Astrocyte (in vitro differentiated cells and primary cell): ENCODE measurements at regions not wholly inside any gene's neighbourhood (a gene's known extent, or its start where the extent isn't known, plus 50 kb on each side); places are given as distances from the start of the nearest gene placed in this dataset.

Experiments used
- DNase-seq: peaks from one replicate; pipeline ENCODE4 v3.0.0-alpha.2; 2010; ENCODE audit warnings: low read depth
- FAIRE-seq: peaks from 2 replicates; lab custom pipeline; 2011; peaks lifted over from hg19 to GRCh38; lab: Jason Lieb, UNC
- H2AFZ ChIP-seq: 2 replicates; pipeline ENCODE4 v1.6.0; 2012; ENCODE audit warnings: low read depth, low read length, inconsistent platforms
- H3K27ac ChIP-seq: 2 replicates; pipeline ENCODE4 v1.5.1; 2011; ENCODE audit warnings: low read depth, low read length, inconsistent platforms
- H3K27me3 ChIP-seq: 2 replicates; pipeline ENCODE4 v1.6.0; 2011; ENCODE audit warnings: low read length, inconsistent platforms; ENCODE audit not compliant: insufficient read depth
- H3K36me3 ChIP-seq: 2 replicates; pipeline ENCODE4 v1.5.1; 2011; ENCODE audit warnings: low read length, inconsistent platforms; ENCODE audit not compliant: insufficient read depth
- H3K4me1 ChIP-seq: 2 replicates; pipeline ENCODE4 v1.5.1; 2011; ENCODE audit warnings: low read length, inconsistent platforms; ENCODE audit not compliant: insufficient read depth
- H3K4me2 ChIP-seq: 2 replicates; pipeline ENCODE4 v1.6.0; 2012; ENCODE audit warnings: low read length, inconsistent platforms
- H3K4me3 ChIP-seq: 2 replicates; pipeline ENCODE4 v1.5.1; 2011; ENCODE audit warnings: low read depth, mild to moderate bottlenecking, low read length, inconsistent platforms; ENCODE audit not compliant: insufficient read depth
- H3K79me2 ChIP-seq: 2 replicates; pipeline ENCODE4 v1.6.0; 2012; ENCODE audit warnings: mild to moderate bottlenecking, low read length, inconsistent platforms; ENCODE audit not compliant: insufficient read depth
- H3K9ac ChIP-seq: 2 replicates; pipeline ENCODE4 v1.6.0; 2012; ENCODE audit warnings: mild to moderate bottlenecking, low read length, inconsistent platforms
- H3K9me3 ChIP-seq: 2 replicates; pipeline ENCODE4 v1.5.1; 2012; ENCODE audit warnings: low read depth, mild to moderate bottlenecking, low read length, inconsistent platforms; ENCODE audit not compliant: insufficient read depth
- H4K20me1 ChIP-seq: 2 replicates; pipeline ENCODE4 v1.6.0; 2012; ENCODE audit warnings: low read length, inconsistent platforms; ENCODE audit not compliant: insufficient read depth
- H3K27ac Mint-ChIP-seq: one replicate; pipeline ENCODE4 v1.8.0; 2021; ENCODE audit warnings: mild to moderate bottlenecking, mixed read lengths; ENCODE audit not compliant: unreplicated experiment
- H3K27me3 Mint-ChIP-seq: one replicate; pipeline ENCODE4 v1.8.0; 2021; ENCODE audit warnings: low read depth, mixed read lengths; ENCODE audit not compliant: unreplicated experiment
- H3K36me3 Mint-ChIP-seq: one replicate; pipeline ENCODE4 v1.8.0; 2021; ENCODE audit warnings: low read depth, mixed read lengths; ENCODE audit not compliant: unreplicated experiment
- H3K4me1 Mint-ChIP-seq: one replicate; pipeline ENCODE4 v1.8.0; 2021; ENCODE audit warnings: low read depth, mixed read lengths; ENCODE audit not compliant: unreplicated experiment
- H3K4me3 Mint-ChIP-seq: one replicate; pipeline ENCODE4 v1.8.0; 2021; ENCODE audit warnings: mild to moderate bottlenecking, moderate library complexity, mixed read lengths; ENCODE audit not compliant: unreplicated experiment
- H3K9me3 Mint-ChIP-seq: one replicate; pipeline ENCODE4 v1.8.0; 2021; ENCODE audit warnings: mild to moderate bottlenecking, mixed read lengths; ENCODE audit not compliant: unreplicated experiment
- EZH2 ChIP-seq: IDR thresholded peaks from 2 replicates; pipeline ENCODE4 v1.6.1; 2012; ENCODE audit warnings: mild to moderate bottlenecking, low read length, inconsistent platforms; ENCODE audit not compliant: insufficient read depth
- TF ChIP-seq, protein P1 (sequence below): IDR thresholded peaks from 2 replicates; pipeline ENCODE4 v1.5.1; 2011; ENCODE audit warnings: low read depth, mild to moderate bottlenecking, inconsistent platforms, low read length, moderate library complexity; ENCODE audit not compliant: insufficient read depth

DNA sequence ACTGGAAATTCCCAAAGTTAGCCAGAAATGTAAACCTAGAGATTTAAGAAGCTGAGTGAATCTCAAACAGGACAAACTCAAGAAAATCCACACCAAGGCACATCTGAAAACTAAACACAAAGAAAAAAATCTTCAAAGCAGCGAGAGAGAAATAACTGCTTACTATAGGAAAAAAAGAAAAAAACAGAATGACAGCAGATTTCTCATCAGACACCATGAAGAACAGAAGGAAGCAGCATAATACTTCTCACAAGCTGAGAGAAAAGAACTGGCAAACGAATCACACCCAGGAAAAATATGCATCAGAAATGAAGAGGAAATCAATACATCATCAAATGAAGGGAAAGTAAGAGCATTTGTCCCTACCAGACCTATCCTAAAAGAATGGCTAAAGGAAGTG, 236.3 kb upstream of the ADAMTS3 start:
- Histone ChIP-seq H3K4me1 (no peaks in the 10 kb centered on the region), H3K4me2 (no peak overlapping the region), H3K36me3 (no peaks in the 10 kb centered on the region), H3K27ac (no peak overlapping the region), H3K4me3 (no peak overlapping the region), H3K9me3 (no peaks in the 10 kb centered on the region), H2AFZ (no peak overlapping the region), H4K20me1 (no peaks in the 10 kb centered on the region), H3K79me2 (no peaks in the 10 kb centered on the region), H3K27me3 (no peaks in the 10 kb centered on the region), H3K9ac (no peak overlapping the region)
- FAIRE-seq (no peak), DNase-seq (no peak)
- Mint-ChIP-seq H3K27ac (no peak overlapping the region), H3K36me3 (no peaks in the 10 kb centered on the region), H3K4me1 (no peaks in the 10 kb centered on the region), H3K4me3 (no peak overlapping the region), H3K27me3 (no peaks in the 10 kb centered on the region), H3K9me3 (no peaks in the 10 kb centered on the region)
- TF ChIP-seq, protein P1, sequence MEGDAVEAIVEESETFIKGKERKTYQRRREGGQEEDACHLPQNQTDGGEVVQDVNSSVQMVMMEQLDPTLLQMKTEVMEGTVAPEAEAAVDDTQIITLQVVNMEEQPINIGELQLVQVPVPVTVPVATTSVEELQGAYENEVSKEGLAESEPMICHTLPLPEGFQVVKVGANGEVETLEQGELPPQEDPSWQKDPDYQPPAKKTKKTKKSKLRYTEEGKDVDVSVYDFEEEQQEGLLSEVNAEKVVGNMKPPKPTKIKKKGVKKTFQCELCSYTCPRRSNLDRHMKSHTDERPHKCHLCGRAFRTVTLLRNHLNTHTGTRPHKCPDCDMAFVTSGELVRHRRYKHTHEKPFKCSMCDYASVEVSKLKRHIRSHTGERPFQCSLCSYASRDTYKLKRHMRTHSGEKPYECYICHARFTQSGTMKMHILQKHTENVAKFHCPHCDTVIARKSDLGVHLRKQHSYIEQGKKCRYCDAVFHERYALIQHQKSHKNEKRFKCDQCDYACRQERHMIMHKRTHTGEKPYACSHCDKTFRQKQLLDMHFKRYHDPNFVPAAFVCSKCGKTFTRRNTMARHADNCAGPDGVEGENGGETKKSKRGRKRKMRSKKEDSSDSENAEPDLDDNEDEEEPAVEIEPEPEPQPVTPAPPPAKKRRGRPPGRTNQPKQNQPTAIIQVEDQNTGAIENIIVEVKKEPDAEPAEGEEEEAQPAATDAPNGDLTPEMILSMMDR, result no peak
- TF ChIP-seq EZH2, result no peak

DNA sequence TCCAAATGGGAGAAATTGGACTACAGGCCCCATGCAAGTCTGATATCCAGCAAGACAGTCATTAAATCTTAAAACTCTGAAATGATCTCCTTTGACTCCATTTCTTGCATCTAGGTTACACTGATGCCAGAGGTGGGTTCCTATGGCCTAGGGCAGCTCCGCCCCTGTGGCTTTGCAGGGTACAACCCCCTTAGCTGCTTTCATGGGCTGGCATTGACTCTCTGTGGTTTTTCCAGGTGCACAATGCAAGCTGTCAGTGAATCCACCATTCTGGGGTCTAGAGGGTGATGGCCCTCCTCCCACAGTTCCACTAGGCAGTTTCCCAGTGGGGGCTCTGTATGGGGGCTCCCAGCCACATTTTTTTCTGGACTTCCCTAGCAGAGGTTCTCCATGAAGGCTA, 228.5 kb upstream of the ADAMTS3 start:
- TF ChIP-seq, protein P1, result no peak
- no peak for TF ChIP-seq EZH2
- H3K4me1 ChIP-seq, result no peaks in the 10 kb centered on the region
- no peak overlapping the region for H3K27ac ChIP-seq
- no peaks in the 10 kb centered on the region for H3K36me3 Mint-ChIP-seq
- no peak for FAIRE-seq
- no peaks in the 10 kb centered on the region for H3K79me2 ChIP-seq
- H3K9me3 Mint-ChIP-seq, result peaks cover 1% of the 10 kb centered on the region
- no peak overlapping the region for H3K4me3 Mint-ChIP-seq
- no peaks in the 10 kb centered on the region for H3K4me1 Mint-ChIP-seq
- H3K9me3 ChIP-seq, result peaks cover 3% of the 10 kb centered on the region
- no peak overlapping the region for H2AFZ ChIP-seq
- DNase-seq, result no peak
- H3K27me3 Mint-ChIP-seq, result no peaks in the 10 kb centered on the region
- H3K27ac Mint-ChIP-seq, result no peak overlapping the region
- no peak overlapping the region for H3K4me3 ChIP-seq
- H3K27me3 ChIP-seq, result no peaks in the 10 kb centered on the region
- H3K4me2 ChIP-seq, result no peak overlapping the region
- no peaks in the 10 kb centered on the region for H3K36me3 ChIP-seq
- H3K9ac ChIP-seq, result no peak overlapping the region
- H4K20me1 ChIP-seq, result no peaks in the 10 kb centered on the region

DNA sequence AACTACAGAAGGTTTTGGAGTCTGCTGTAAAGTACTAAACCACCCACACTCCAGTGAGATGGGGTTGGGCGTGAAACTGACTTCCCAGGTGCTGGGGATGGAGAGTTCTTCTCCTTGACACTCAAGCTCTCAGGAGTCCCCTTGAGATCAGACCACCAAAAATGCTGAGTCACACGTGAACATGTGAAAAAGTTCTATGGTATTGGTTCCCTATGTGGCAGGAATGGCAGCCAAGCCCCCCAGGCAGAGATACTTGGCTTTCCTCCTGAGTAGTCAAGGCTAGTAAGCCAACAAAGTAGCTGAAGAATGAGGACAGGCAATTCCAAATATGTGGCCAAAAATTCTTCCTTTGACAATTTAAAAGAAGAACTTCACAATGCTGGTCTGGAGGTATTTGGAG, 222.0 kb upstream of the ADAMTS3 start:
- FAIRE-seq (no peak), DNase-seq (peak; percentile 10)
- Histone ChIP-seq H3K27ac (no peak overlapping the region), H3K4me3 (no peak overlapping the region), H4K20me1 (no peaks in the 10 kb centered on the region), H3K4me1 (no peaks in the 10 kb centered on the region), H2AFZ (no peak overlapping the region), H3K9me3 (no peaks in the 10 kb centered on the region), H3K79me2 (no peaks in the 10 kb centered on the region), H3K4me2 (no peak overlapping the region), H3K27me3 (no peaks in the 10 kb centered on the region), H3K9ac (no peak overlapping the region), H3K36me3 (no peaks in the 10 kb centered on the region)
- no peak for TF ChIP-seq EZH2
- TF ChIP-seq, protein P1, result no peak
- H3K4me1 Mint-ChIP-seq, result peaks cover 5% of the 10 kb centered on the region
- H3K27me3 Mint-ChIP-seq, result no peaks in the 10 kb centered on the region
- H3K9me3 Mint-ChIP-seq, result peaks cover 4% of the 10 kb centered on the region
- H3K36me3 Mint-ChIP-seq, result no peaks in the 10 kb centered on the region
- no peak overlapping the region for H3K4me3 Mint-ChIP-seq
- peak overlapping the region; percentile 22 for H3K27ac Mint-ChIP-seq
